Ishikawa (cell line): ENCODE measurements at regions not wholly inside any gene's neighbourhood (a gene's known extent, or its start where the extent isn't known, plus 50 kb on each side); places are given as distances from the start of the nearest gene placed in this dataset.

Source experiments
- CEBPB ChIP-seq: IDR thresholded peaks from 2 replicates; pipeline ENCODE4 v1.6.1; 2012
- CREB1 ChIP-seq: IDR thresholded peaks from 2 replicates; pipeline ENCODE4 v1.6.1; 2012; ENCODE audit warnings: low read depth
- EGR1 ChIP-seq: IDR thresholded peaks from 2 replicates; pipeline ENCODE4 v1.6.1; 2012
- EP300 ChIP-seq: IDR thresholded peaks from 2 replicates; pipeline ENCODE4 v1.6.1; 2012; ENCODE audit warnings: borderline replicate concordance
- FOXM1 ChIP-seq: IDR thresholded peaks from 2 replicates; pipeline ENCODE4 v1.6.1; 2012; ENCODE audit warnings: low read depth, borderline replicate concordance
- NFIC ChIP-seq: IDR thresholded peaks from 2 replicates; pipeline ENCODE4 v1.6.1; 2012
- RAD21 ChIP-seq: IDR thresholded peaks from 2 replicates; pipeline ENCODE4 v1.6.1; 2012; ENCODE audit warnings: low read depth
- TAF1 ChIP-seq: IDR thresholded peaks from 2 replicates; pipeline ENCODE4 v1.6.1; 2012; ENCODE audit warnings: low read depth, mild to moderate bottlenecking
- TCF12 ChIP-seq: IDR thresholded peaks from 2 replicates; pipeline ENCODE4 v1.6.1; 2012; ENCODE audit warnings: low read depth
- TEAD4 ChIP-seq: IDR thresholded peaks from 2 replicates; pipeline ENCODE4 v1.6.1; 2012
- YY1 ChIP-seq: IDR thresholded peaks from 2 replicates; pipeline ENCODE4 v1.6.1; 2012; ENCODE audit warnings: low read depth
- ZBTB7A ChIP-seq: IDR thresholded peaks from 2 replicates; pipeline ENCODE4 v1.6.1; 2012; ENCODE audit warnings: low read depth
- TF ChIP-seq, protein P1 (sequence below): IDR thresholded peaks from 2 replicates; pipeline ENCODE4 v1.6.1; 2012
- TF ChIP-seq, protein P2 (sequence below): IDR thresholded peaks from 2 replicates; pipeline ENCODE4 v1.6.1; 2012
- TF ChIP-seq, protein P3 (sequence below): IDR thresholded peaks from 2 replicates; pipeline ENCODE4 v1.6.1; 2012; ENCODE audit warnings: low read depth, mild to moderate bottlenecking

DNA sequence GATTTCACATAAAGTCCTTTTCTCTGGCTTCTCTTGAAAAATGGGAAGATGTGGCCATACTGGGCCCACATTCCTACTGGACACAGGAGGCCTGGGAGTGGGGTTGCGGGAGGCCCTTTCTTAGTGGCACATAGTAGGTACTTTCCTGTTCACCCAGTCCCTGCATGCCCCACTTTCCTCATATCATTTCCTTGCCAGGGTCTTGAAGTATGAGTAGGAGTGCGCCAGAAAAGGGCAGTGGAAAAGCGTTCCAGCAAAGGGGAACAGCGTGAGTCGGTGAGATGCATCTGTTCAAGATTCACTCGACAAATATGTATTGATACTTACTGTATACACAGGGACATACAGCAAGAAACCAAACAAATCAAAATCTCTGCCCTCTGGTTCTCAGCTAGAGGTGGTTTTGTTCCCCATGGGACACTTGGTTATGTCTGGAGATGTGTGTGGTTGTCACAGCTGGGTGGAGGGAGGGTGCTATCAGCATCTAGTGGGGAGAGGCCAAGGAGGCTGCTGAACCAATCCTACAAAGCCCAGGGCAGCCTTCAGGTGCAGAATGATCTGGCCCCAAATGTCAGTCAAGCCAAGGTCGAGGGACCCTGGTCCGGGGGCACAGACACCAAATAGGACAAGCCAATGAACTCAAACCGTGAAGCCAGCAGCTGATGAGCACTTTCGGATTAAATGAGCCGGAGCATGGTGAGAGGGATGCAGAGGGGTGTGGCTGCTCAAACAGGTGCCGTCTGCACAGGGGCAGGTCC lies 151.4 kb downstream of the CEBPB start:
- TF ChIP-seq TEAD4 (no peak), CEBPB (no peak), YY1 (no peak), TAF1 (no peak), ZBTB7A (no peak), RAD21 (no peak), TCF12 (no peak), EGR1 (no peak), NFIC (no peak), CREB1 (no peak)
- TF ChIP-seq, protein P1, sequence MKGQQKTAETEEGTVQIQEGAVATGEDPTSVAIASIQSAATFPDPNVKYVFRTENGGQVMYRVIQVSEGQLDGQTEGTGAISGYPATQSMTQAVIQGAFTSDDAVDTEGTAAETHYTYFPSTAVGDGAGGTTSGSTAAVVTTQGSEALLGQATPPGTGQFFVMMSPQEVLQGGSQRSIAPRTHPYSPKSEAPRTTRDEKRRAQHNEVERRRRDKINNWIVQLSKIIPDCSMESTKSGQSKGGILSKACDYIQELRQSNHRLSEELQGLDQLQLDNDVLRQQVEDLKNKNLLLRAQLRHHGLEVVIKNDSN: no peak
- TF ChIP-seq, protein P2, sequence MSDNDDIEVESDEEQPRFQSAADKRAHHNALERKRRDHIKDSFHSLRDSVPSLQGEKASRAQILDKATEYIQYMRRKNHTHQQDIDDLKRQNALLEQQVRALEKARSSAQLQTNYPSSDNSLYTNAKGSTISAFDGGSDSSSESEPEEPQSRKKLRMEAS: no peak

DNA sequence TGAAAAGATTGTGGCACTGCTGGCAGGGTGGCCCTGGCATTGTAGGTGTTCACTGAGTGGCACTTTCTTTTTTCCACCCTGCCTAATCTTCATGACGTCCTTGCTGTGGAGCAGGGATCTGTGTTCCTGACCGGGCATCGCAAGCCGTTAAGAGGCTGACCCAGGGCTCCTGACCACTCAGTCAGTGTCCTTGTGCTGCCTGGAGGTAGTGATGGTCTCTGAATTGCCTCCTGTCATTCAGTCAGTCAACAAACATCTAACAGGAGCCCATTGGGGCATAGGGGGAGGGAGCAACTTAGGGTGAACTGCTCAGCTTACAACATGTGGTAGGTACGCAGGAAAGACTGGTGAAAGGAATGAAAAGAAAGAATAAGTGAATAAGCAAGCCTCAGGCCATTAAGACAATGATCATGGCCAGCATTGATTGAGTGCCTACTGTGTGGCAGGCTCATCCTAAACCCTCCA lies 152.0 kb downstream of the CEBPB start:
- no peak for TF ChIP-seq TCF12
- TF ChIP-seq CREB1: no peak
- no peak for TF ChIP-seq NFIC
- TF ChIP-seq FOXM1: no peak
- no peak for TF ChIP-seq EP300
- TF ChIP-seq RAD21: no peak
- TF ChIP-seq ZBTB7A: no peak
- TF ChIP-seq, protein P2: no peak
- no peak for TF ChIP-seq CEBPB
- no peak for TF ChIP-seq YY1
- TF ChIP-seq, protein P3, sequence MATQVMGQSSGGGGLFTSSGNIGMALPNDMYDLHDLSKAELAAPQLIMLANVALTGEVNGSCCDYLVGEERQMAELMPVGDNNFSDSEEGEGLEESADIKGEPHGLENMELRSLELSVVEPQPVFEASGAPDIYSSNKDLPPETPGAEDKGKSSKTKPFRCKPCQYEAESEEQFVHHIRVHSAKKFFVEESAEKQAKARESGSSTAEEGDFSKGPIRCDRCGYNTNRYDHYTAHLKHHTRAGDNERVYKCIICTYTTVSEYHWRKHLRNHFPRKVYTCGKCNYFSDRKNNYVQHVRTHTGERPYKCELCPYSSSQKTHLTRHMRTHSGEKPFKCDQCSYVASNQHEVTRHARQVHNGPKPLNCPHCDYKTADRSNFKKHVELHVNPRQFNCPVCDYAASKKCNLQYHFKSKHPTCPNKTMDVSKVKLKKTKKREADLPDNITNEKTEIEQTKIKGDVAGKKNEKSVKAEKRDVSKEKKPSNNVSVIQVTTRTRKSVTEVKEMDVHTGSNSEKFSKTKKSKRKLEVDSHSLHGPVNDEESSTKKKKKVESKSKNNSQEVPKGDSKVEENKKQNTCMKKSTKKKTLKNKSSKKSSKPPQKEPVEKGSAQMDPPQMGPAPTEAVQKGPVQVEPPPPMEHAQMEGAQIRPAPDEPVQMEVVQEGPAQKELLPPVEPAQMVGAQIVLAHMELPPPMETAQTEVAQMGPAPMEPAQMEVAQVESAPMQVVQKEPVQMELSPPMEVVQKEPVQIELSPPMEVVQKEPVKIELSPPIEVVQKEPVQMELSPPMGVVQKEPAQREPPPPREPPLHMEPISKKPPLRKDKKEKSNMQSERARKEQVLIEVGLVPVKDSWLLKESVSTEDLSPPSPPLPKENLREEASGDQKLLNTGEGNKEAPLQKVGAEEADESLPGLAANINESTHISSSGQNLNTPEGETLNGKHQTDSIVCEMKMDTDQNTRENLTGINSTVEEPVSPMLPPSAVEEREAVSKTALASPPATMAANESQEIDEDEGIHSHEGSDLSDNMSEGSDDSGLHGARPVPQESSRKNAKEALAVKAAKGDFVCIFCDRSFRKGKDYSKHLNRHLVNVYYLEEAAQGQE: no peak
- no peak for TF ChIP-seq EGR1
- TF ChIP-seq, protein P1: no peak
- TF ChIP-seq TEAD4: no peak
- TF ChIP-seq TAF1: no peak

DNA sequence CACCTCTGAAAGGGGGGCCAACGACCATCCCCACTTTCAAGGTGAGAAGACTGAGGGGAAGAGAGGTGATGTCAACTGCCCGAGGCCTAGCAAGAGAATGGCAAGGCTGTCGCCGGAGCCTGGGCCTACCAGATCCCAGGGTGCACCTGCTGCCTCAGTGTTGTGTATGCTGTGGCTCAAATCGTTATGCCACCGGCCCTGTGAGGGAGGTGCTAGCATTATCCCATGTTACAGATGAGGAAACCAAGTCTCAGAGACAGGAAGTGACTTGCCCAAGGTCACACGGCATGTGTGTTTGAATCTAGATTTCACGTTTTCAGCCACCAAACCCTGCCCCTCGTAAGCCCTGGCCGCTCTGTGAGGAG lies 152.5 kb downstream of the CEBPB start:
- TF ChIP-seq, protein P1: no peak
- TF ChIP-seq TEAD4 (no peak), NFIC (no peak), TCF12 (no peak), YY1 (no peak), RAD21 (no peak), FOXM1 (no peak), ZBTB7A (no peak), TAF1 (no peak), CEBPB (no peak)
- TF ChIP-seq, protein P2: no peak

DNA sequence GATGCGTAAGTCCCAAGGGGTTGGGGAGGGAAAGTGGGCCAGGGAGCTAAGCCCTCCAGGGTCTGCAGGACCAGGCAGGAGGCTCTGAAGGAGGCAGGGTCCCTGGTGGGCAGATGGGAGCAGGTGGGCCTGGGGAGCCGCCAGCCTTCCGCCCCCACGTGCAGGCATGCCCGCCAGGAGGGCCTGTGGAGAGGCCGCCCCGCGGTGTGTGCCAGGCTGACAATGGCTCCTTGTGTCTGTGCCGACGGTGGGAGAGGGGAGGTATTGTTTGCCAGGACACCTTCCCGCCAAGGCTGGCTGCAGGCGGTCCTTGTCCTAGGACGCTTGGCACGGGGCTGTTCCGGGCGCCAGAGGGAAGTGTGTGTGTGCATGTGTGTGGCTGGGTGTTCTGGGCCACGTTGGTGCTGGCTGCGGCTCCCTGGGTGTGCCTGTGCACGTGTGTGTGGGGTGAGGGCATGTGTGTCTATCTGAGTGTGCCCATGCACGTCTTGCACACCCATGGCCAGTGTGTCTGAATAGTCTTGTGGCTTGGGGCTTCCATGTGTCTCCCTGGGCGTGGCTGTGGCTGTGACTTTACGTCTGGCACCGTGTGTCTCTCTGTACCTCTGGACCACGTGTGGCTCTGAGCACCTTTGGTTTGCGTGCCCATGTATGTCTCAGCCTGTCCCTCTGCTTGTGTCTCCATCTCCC lies 153.0 kb downstream of the CEBPB start:
- TF ChIP-seq, protein P3: no peak
- TF ChIP-seq TCF12 (no peak), RAD21 (no peak), TEAD4 (no peak), YY1 (no peak), FOXM1 (no peak), NFIC (no peak), CREB1 (no peak), ZBTB7A (no peak), EP300 (no peak), EGR1 (no peak), CEBPB (no peak), TAF1 (no peak)
- TF ChIP-seq, protein P2: no peak
- TF ChIP-seq, protein P1: no peak
